NCI-H128 (cell line): ENCODE measurements at regions not wholly inside any gene's neighbourhood (a gene's known extent, or its start where the extent isn't known, plus 50 kb on each side); places are given as distances from the start of the nearest gene placed in this dataset.
"Not testable (repeated sequence)": the region's sequence is repeated elsewhere in the genome, so short reads cannot be mapped to it uniquely, and the experiment has no call there.

Source experiments
- DNase-seq: peaks from one replicate; lab custom pipeline; 2025; ENCODE audit not compliant: unreplicated experiment; lab: John Stamatoyannopoulos, UW

DNA sequence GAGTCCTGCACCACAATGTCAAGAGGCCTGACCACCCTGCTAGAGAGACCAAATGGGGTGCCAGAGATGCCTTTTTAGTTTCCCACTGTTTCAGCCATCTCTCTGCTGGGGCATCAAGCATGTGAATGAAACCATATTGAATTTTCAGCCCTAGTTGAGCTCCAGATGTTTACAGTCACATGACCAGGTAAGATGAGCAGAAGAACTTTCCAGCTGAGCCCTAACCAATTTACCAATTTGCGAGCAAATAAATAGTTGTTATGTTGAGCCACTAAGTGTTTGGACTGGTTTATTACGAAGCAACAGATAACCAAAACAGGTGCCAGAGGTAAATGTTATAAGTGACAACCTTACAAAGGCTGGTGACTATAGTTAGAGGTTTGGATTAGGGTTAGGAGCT is 209.1 kb upstream of the CCL2 start:
- no peak for DNase-seq

DNA sequence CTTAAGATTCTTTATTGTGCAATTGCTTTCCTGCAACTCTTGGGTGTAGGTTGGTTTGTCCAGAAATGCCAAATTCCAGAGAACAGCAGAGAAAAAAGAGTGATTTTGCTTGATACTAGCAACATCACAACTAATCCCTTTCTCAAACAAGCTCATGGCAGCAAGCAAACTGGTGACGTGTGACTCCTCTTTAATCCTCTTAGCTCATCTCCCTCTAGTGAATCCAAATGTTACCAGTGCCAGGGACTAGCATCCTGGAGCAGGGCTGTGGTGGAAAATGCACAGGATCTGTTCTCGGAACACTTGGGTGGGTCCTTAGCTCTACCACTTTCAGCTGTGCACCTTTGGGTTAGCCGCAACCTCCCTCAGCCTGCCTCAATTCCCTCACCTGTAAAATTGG is 204.0 kb upstream of the CCL2 start:
- DNase-seq = no peak

GRCh38 chr17:34054495-34054894 is 200.6 kb upstream of the CCL2 start:
- DNase-seq = no peak

DNA sequence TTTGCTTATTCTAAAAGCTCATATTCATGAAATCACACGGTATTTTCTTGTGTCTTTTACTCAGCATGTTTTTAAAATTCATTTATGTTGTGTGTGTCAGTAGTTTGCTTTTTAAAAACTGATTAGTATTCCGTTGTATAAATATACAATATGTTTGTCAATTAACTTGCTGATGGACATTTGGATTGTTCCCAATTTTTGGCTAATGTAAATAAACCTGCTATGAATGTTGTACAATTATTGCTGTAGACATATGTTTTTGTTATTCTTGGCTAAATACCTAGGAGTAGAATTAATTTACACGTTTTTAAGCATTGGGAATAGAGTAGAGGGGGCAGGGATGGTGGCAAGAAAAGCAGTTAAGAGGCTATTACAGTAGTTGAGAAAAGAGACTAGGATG is 199.5 kb upstream of the CCL2 start:
- no peak for DNase-seq

DNA sequence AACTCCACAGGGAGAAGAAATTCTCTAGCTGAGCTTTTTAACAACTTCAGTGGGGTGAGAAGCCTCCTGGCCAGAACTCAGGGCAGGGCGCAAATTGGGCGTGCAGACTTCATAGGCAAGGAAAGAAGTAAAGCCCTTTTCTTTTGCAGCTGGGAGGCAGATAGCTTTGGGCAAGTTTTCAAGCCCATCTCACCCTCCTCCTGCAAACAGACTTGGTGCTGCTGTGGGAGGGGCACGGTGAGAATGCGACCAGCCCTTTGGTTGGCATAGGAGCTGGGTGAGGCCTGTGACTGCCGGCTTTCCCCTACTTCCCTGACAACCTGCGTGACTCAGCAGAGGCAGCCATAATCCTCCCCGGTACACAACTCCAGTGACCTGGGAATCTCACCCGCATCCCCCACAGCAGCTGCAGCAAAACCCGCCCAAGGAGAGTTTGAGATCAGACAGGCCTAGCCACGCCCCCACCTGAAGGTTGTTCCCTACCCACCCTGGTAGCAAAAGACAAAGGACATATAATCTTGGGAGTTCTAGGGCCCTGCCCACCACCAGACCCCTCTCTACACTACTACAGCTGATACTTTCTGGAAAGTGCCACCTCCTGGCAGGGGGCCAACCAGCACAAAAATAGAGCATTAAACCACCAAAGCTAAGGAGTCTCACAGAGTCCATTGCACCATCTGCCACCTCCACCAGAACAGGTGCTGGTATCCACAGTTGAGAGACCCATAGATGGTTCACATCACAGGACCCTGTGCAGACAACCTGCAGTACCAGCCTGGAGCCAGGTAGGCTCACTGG is 195.5 kb upstream of the CCL2 start:
- no peak for DNase-seq

DNA sequence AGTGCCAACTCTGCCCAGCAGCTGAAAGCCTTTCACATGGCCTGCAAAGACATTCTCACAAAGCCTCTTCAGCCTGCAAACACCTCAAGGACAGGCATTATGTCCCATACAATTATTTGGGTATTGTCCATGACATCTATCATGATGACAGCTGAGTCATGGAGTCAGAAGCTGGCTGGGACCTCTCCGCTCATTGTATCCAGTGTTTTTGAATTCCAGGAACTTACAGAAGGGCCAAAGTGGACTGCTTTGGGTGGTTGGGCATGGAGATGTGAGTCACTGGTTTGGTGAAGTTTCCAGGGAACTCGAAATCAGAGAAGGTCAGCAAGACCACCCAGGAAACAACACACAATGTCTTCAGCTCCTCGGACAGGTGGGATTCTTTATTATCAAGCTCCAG is 188.6 kb upstream of the CCL2 start:
- no peak for DNase-seq

DNA sequence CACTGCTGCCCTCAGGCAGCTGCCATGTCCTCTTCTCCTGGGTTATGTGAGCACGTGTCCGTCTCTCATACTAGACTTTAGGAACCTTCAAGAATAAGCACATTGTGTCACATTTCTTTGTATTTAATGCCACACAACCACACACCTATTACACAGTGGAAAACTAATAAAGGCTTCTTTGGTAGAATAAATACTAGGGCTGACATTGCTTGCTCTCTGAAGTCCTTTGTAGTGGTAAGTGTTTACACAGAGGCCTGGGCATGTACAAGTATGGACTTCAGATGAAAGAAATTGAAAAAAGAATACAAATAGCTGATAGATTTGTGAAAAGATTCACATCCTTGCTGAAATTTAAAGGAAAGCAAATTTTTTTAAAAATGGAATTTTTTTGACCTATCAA is 188.1 kb upstream of the CCL2 start:
- DNase-seq = no peak

DNA sequence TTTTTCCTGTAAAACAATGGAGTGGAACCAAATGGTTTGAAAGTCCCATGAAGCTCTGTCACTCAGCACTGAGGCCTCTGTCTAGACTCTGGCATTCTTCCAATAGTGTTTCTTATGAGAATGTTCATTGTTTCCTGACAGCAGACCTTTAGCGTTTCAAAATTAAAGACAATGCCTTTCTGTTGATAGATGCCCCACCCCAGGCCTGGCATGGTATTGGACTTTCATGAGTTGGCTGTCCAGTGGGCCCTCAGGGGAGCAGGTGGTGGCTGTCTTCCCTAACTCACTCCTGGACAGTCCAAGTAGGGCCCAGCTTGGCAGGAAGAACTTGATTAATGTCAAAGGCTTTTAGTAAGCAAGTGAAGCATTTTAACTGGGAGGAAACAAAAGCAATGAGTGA is 186.5 kb upstream of the CCL2 start:
- DNase-seq = no peak

GRCh38 chr17:34070712-34071111 is 184.4 kb upstream of the CCL2 start:
- no peak for DNase-seq

GRCh38 chr17:34071886-34072420 is 183.1 kb upstream of the CCL2 start:
- DNase-seq = no peak

DNA sequence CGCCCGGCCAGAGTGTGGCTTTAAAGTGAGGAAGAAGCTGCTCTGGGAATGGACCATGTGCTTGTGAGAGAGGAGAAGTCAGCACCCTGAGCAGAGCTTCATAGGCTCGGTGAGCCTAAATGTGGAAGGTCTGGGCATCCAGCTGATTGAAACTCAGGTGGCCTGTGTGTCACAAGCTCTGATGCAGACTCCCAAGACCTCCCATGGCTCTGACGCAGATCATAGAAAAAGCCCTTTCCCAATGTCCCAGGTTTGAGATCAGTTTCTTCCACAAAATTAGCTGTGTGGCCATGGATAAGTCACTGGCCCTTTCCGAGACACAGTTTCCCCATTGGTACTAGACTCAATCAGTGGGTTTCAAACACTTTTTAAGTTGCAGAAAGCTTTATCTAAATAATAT is 180.0 kb upstream of the CCL2 start:
- no peak for DNase-seq

- no peak for DNase-seq
Measured at GRCh38 chr17:34076743-34077631, 178.1 kb upstream of the CCL2 start.

DNA sequence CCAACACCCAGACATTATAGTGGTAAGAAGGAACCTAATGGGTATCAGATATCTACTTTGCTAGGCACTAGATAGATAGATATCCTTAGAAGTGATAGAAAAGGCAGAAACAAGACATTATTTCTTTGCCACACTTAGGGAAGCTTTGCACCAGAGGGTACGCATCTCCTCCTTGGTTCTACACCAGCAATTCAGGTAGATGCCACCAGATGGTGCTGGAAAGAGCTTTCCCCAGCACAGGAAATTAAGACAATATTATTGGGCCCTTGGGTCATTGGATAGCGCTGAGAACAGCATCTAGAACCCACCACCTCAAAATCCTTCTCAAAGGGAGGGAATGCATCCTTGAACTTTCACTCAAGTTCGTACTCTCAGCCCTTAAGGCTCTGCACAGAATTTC is 173.8 kb upstream of the CCL2 start:
- no peak for DNase-seq

DNA sequence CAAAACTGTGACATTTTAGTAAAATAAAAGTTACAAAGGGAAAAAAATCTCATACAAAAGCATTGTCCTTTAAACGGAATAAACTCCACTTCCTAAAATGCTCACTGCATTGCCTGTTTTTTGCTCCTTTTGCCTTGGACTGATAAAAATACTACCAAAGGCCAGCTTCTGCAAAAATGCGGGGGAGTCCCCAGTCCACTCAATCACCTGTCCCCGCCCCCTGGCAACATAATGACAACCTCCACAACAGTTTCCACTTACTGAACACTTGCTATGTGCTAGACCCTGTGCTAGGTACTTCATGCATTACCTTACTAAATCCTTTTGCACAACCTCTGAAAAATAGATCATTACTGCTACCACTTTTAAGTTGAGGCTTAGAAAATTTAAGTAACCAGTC is 172.7 kb upstream of the CCL2 start:
- no peak for DNase-seq

- not testable (repeated sequence) for DNase-seq
Measured at GRCh38 chr17:34089042-34089441, 166.0 kb upstream of the CCL2 start.

GRCh38 chr17:34090593-34090992 is 164.5 kb upstream of the CCL2 start:
- DNase-seq = no peak

DNA sequence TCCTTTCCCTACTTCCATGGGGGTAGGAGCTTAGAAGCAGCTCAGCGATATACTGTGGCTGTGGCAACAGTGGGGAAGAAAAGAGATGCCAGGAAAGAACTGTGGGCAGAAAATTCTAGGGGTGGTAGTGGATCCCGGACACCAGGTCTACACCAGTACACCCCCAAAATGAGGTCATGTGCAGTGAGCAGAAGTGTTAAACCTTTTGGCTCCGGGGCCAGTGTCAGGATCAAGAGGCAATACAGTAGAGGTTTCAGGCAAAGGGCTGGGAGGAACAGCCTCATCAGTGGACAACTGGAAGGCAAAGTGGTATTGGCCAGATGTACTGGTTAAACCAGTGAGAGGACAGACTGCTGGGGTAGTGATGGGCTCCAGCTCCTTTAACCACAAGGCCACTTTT is 163.1 kb upstream of the CCL2 start:
- DNase-seq = no peak

GRCh38 chr17:34095106-34095505 is 160.0 kb upstream of the CCL2 start:
- no peak for DNase-seq

DNA sequence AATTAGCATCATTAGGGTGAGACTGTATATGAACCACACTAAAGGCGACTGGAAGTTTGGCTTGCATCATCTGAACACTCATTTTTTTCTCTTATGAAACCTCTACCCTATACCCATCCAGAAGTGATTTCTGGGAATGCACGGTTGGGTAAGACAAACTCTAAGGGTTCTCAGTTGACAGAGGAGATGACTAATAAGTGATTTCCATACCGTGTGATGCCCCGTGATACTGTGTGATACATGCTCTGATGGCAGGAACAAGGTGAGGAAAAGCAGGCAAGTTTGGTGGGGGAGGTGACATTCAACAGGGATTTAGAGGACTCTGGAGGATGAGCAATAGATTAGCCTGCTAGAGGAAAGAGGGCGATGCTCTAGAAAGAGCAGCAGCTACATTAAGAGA is 156.4 kb upstream of the CCL2 start:
- DNase-seq = no peak

DNA sequence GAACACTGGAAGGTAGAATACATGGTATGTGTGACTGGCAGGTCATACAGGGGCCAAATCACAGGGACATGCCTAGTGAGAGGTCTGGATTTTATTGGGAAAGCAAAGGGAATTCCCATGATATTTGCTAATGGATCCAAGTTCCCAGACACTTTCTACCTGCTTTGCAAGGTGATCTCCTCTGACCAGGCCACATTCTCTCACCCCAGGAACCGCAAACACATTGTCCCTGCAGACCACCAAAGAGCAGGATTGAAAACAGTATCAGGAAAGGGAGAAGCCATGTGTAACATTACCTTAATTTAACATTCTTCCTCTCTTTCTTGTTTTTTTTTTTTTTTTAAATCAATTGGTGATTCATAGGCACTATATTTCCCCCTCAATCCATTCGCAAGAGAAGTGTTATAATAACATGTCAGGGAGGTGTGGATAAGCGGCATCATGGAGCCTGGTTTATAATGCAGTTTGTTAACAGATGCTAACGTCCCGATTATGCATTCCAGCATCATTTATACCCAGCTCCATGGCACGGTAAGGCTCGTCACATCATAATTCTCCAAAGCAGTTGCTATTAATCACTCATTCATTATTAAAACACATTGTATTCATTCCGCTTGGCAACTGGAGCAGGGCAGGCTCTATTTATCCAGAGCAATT is 155.1 kb upstream of the CCL2 start:
- no peak for DNase-seq

GRCh38 chr17:34107019-34107418 is 148.1 kb upstream of the CCL2 start:
- DNase-seq = no peak

DNA sequence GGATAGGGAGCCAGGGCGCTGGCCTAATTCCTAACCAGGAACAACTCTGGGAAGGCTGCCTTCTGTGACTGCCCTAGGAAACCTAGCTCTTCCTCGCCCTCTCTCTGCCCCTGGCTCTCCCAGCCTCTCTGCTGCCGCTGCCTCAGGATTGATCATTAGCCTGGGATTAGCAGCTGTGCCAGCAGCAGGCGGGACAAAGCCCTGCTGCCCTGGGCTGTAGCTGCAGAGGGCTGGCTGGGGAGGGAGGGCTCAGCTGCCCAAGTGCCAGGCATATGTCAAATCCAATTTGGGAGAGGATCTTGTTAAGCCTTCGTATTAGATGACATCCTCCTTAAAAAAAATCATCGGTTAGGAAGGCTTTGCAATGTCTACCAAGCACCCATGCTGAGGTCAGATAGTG is 144.8 kb upstream of the CCL2 start:
- no peak for DNase-seq
